Caco-2 (cell line): ENCODE measurements at regions not wholly inside any gene's neighbourhood (a gene's known extent, or its start where the extent isn't known, plus 50 kb on each side); places are given as distances from the start of the nearest gene placed in this dataset.

Experiments
- BruUV-seq: library from RNA; stranded (reverse); fragments of 400-500 nt; replicated peaks from 2 replicates; lab custom pipeline; 2021; lab: Mats Ljungman, UMichigan
- CTCF ChIA-PET: fragments of 300-600 bp; sonication (Branson Sonifier 250); formaldehyde crosslinking; loops from one replicate; lab custom pipeline; 2022; ENCODE audit warnings: antibody characterized with exemption; lab: Charles Lee
- POLR2A ChIA-PET: fragments of 300-600 bp; sonication (Branson Sonifier 250); formaldehyde crosslinking; loops from one replicate; lab custom pipeline; 2022; ENCODE audit warnings: antibody characterized with exemption; lab: Charles Lee
- DNase-seq, 2 experiments: peaks; one replicate each; pipeline versions ENCODE4 v3.0.0 to v3.0.0-alpha.2; 2020 to 2022
- H3K27me3 ChIP-seq: replicated peaks from 2 replicates; pipeline ENCODE4 v1.6.0; 2011; ENCODE audit warnings: low read length; ENCODE audit not compliant: control insufficient read depth, insufficient read depth
- H3K36me3 ChIP-seq: 2 replicates; pipeline ENCODE4 v1.5.1; 2011; ENCODE audit warnings: low read length; ENCODE audit not compliant: control insufficient read depth, insufficient read depth
- H3K4me1 ChIP-seq: fragments of 250-450 bp; sonication (Bioruptor Pico); 2 replicates; pipeline ENCODE4 v1.5.1; 2020; ENCODE audit warnings: mild to moderate bottlenecking
- H3K4me3 ChIP-seq: 2 replicates; pipeline ENCODE4 v1.5.1; 2011; ENCODE audit warnings: low read depth, mild to moderate bottlenecking, control low read depth, low read length
- H3K9me3 ChIP-seq: fragments of 250-450 bp; sonication (Bioruptor Pico); 2 replicates; pipeline ENCODE4 v1.5.1; 2020; ENCODE audit warnings: mild to moderate bottlenecking, moderate library complexity
- H3K27ac Mint-ChIP-seq: one replicate; pipeline ENCODE4 v1.8.0; 2022; ENCODE audit warnings: mixed read lengths; ENCODE audit not compliant: unreplicated experiment
- H3K27me3 Mint-ChIP-seq: one replicate; pipeline ENCODE4 v1.8.0; 2022; ENCODE audit warnings: mixed read lengths; ENCODE audit not compliant: insufficient read depth, unreplicated experiment
- H3K36me3 Mint-ChIP-seq: one replicate; pipeline ENCODE4 v1.8.0; 2022; ENCODE audit warnings: mild to moderate bottlenecking, mixed read lengths; ENCODE audit not compliant: insufficient read depth, unreplicated experiment
- H3K4me1 Mint-ChIP-seq: one replicate; pipeline ENCODE4 v1.8.0; 2022; ENCODE audit warnings: low read depth, mixed read lengths; ENCODE audit not compliant: unreplicated experiment
- H3K4me3 Mint-ChIP-seq: one replicate; pipeline ENCODE4 v1.8.0; 2022; ENCODE audit warnings: mild to moderate bottlenecking, moderate library complexity, mixed read lengths; ENCODE audit not compliant: unreplicated experiment
- H3K9me3 Mint-ChIP-seq: one replicate; pipeline ENCODE4 v1.8.0; 2022; ENCODE audit warnings: mixed read lengths; ENCODE audit not compliant: unreplicated experiment
- CTCF ChIP-seq, 2 experiments: fragments of 200-600 bp in 1 of 2; IDR thresholded peaks; 1 replicate in 1 of 2; 2 replicates in 1 of 2; pipeline versions ENCODE4 v1.5.1 to v1.8.0; 2011 to 2022; ENCODE audit warnings: antibody characterized with exemption in 1 of 2, control low read depth in 1 of 2, inconsistent platforms in 1 of 2, low read depth in 1 of 2, low read length in 1 of 2, mild to moderate bottlenecking in 1 of 2, moderate library complexity in 1 of 2; ENCODE audit not compliant: insufficient read depth in 1 of 2, severe bottlenecking in 1 of 2, unreplicated experiment in 1 of 2
- intact Hi-C: fragments of 100-400 bp; cut with micrococcal nuclease; formaldehyde crosslinking; loops from one replicate; pipeline ENCODE4 v1.10.0; 2022; ENCODE audit not compliant: unreplicated experiment

- ChIA-PET CTCF (no interaction called here), POLR2A (no interaction called here)
- H3K9me3 Mint-ChIP-seq = no peaks in the 10 kb centered on the region
- H3K36me3 ChIP-seq = no peaks in the 10 kb centered on the region
- H3K36me3 Mint-ChIP-seq = no peaks in the 10 kb centered on the region
- no peak overlapping the region for H3K4me3 ChIP-seq
- TF ChIP-seq CTCF (IDR thresholded peaks at IDR 0.05; ENCODE audit: insufficient read depth in 1 of 2, low read depth in 1 of 2, low read length in 1 of 2, severe bottlenecking in 1 of 2, unreplicated experiment in 1 of 2) = no peak
- H3K27ac Mint-ChIP-seq = no peak overlapping the region
- intact Hi-C loops = no loop called here
- H3K27me3 ChIP-seq = no peaks in the 10 kb centered on the region; the same call in 1 of the 2 replicates
- no TSS peak for BruUV-seq
- H3K4me1 ChIP-seq = no peaks in the 10 kb centered on the region
- no peak for DNase-seq
- no peak overlapping the region for H3K4me3 Mint-ChIP-seq
- peaks cover 38% of the 10 kb centered on the region for H3K27me3 Mint-ChIP-seq
- no peaks in the 10 kb centered on the region for H3K9me3 ChIP-seq
- H3K4me1 Mint-ChIP-seq = no peaks in the 10 kb centered on the region
Observed at GRCh38 chr20:60565083-60565482, 606.9 kb downstream of the CDH26 start.

- H3K27me3 ChIP-seq = no peaks in the 10 kb centered on the region; the same call in 1 of the 2 replicates
- Mint-ChIP-seq H3K27ac (no peak overlapping the region), H3K36me3 (no peaks in the 10 kb centered on the region), H3K4me1 (no peaks in the 10 kb centered on the region), H3K27me3 (peaks cover 35% of the 10 kb centered on the region), H3K4me3 (no peak overlapping the region), H3K9me3 (no peaks in the 10 kb centered on the region)
- intact Hi-C loops = no loop called here
- BruUV-seq = no TSS peak
- TF ChIP-seq CTCF (IDR thresholded peaks at IDR 0.05; ENCODE audit: insufficient read depth in 1 of 2, low read depth in 1 of 2, low read length in 1 of 2, severe bottlenecking in 1 of 2, unreplicated experiment in 1 of 2) = no peak
- no peaks in the 10 kb centered on the region for H3K36me3 ChIP-seq
- H3K9me3 ChIP-seq = no peaks in the 10 kb centered on the region
- no peak for DNase-seq
- POLR2A ChIA-PET = no interaction called here
- CTCF ChIA-PET = no interaction called here
- no peaks in the 10 kb centered on the region for H3K4me1 ChIP-seq
- no peak overlapping the region for H3K4me3 ChIP-seq
Observed at GRCh38 chr20:60565551-60565950, 607.3 kb downstream of the CDH26 start.

- ChIA-PET CTCF (no interaction called here), POLR2A (no interaction called here)
- TF ChIP-seq CTCF (IDR thresholded peaks at IDR 0.05; ENCODE audit: insufficient read depth in 1 of 2, low read depth in 1 of 2, low read length in 1 of 2, severe bottlenecking in 1 of 2, unreplicated experiment in 1 of 2) = no peak
- H3K27ac Mint-ChIP-seq = no peak overlapping the region
- BruUV-seq = no TSS peak
- no peaks in the 10 kb centered on the region for H3K36me3 ChIP-seq
- H3K4me1 Mint-ChIP-seq = no peaks in the 10 kb centered on the region
- H3K9me3 ChIP-seq = no peaks in the 10 kb centered on the region
- DNase-seq = no peak
- no peaks in the 10 kb centered on the region for H3K36me3 Mint-ChIP-seq
- H3K27me3 Mint-ChIP-seq = peaks cover 17% of the 10 kb centered on the region
- intact Hi-C loops = no loop called here
- H3K4me3 ChIP-seq = no peak overlapping the region
- no peaks in the 10 kb centered on the region; the same call in 1 of the 2 replicates for H3K27me3 ChIP-seq
- H3K4me1 ChIP-seq = no peaks in the 10 kb centered on the region
- H3K4me3 Mint-ChIP-seq = no peak overlapping the region
- no peaks in the 10 kb centered on the region for H3K9me3 Mint-ChIP-seq
Observed at GRCh38 chr20:60569116-60569515, 610.9 kb downstream of the CDH26 start.
